UCSD-AML1 (cell line): ENCODE measurements at regions not wholly inside any gene's neighbourhood (a gene's known extent, or its start where the extent isn't known, plus 50 kb on each side); places are given as distances from the start of the nearest gene placed in this dataset.

Experiments
- DNase-seq: peaks from one replicate; lab custom pipeline; 2025; ENCODE audit not compliant: unreplicated experiment; lab: John Stamatoyannopoulos, UW

- DNase-seq, result no peak
Observed at GRCh38 chr12:92615086-92615485, 87.7 kb upstream of the PLEKHG7 start.

GRCh38 chr12:92614502-92614901 lies 88.3 kb upstream of the PLEKHG7 start:
- no peak for DNase-seq

GRCh38 chr12:92614001-92614400 lies 88.8 kb upstream of the PLEKHG7 start:
- no peak for DNase-seq

- DNase-seq, result no peak
Observed at GRCh38 chr12:92612611-92613010, 90.2 kb upstream of the PLEKHG7 start.

- DNase-seq, result no peak
Observed at GRCh38 chr12:92608151-92609091, 94.4 kb upstream of the PLEKHG7 start.

- DNase-seq, result no peak
Observed at GRCh38 chr12:92606956-92607355, 95.8 kb upstream of the PLEKHG7 start.

GRCh38 chr12:92605621-92606170 lies 97.1 kb upstream of the PLEKHG7 start:
- no peak for DNase-seq

GRCh38 chr12:92604786-92605185 lies 98.0 kb upstream of the PLEKHG7 start:
- no peak for DNase-seq

- no peak for DNase-seq
Observed at GRCh38 chr12:92603741-92604432, 98.9 kb upstream of the PLEKHG7 start.

- no peak for DNase-seq
Observed at GRCh38 chr12:92602930-92603623, 99.7 kb upstream of the PLEKHG7 start.

- no peak for DNase-seq
Observed at GRCh38 chr12:92602476-92602875, 100.3 kb upstream of the PLEKHG7 start.

GRCh38 chr12:92601680-92602079 lies 101.1 kb upstream of the PLEKHG7 start:
- DNase-seq, result no peak

- DNase-seq, result no peak
Observed at GRCh38 chr12:92601176-92601575, 101.6 kb upstream of the PLEKHG7 start.

- DNase-seq, result no peak
Observed at GRCh38 chr12:92600052-92600451, 102.7 kb upstream of the PLEKHG7 start.

- no peak for DNase-seq
Observed at GRCh38 chr12:92597997-92598396, 104.8 kb upstream of the PLEKHG7 start.

GRCh38 chr12:92597118-92597517 lies 105.7 kb upstream of the PLEKHG7 start:
- no peak for DNase-seq

- DNase-seq, result no peak
Observed at GRCh38 chr12:92596383-92596782, 106.4 kb upstream of the PLEKHG7 start.

- DNase-seq, result no peak
Observed at GRCh38 chr12:92595663-92596062, 107.1 kb upstream of the PLEKHG7 start.

GRCh38 chr12:92593734-92594402 lies 108.9 kb upstream of the PLEKHG7 start:
- peak; percentile 11 for DNase-seq

- DNase-seq, result no peak
Observed at GRCh38 chr12:92585115-92585727, 117.6 kb upstream of the PLEKHG7 start.
